K562 (cell line): ENCODE measurements at regions not wholly inside any gene's neighbourhood (a gene's known extent, or its start where the extent isn't known, plus 50 kb on each side); places are given as distances from the start of the nearest gene placed in this dataset.

Experiments used
- ATAC-seq: fragments of 200-7000 bp; cut with Tn5 transposase; 3 replicates; pipeline ENCODE4 v1.9.1; 2020; ENCODE audit warnings: moderate library complexity
- BruUV-seq: library from RNA; stranded (reverse); fragments of 400-500 nt; replicated peaks from 2 replicates; lab custom pipeline; 2021; lab: Mats Ljungman, UMichigan
- CTCF ChIA-PET: fragments of 300-600 bp; formaldehyde crosslinking; extraction: SDS; loops from one replicate; lab custom pipeline; 2021; ENCODE audit warnings: low intra/inter-chr PET ratio; lab: Yijun Ruan, JAX
- POLR2A ChIA-PET: fragments of 300-600, 350-650 bp; sonication (Branson Sonifier 250); formaldehyde crosslinking; extraction: SDS; loops from one replicate; lab custom pipeline; 2021; ENCODE audit warnings: antibody characterized with exemption, inconsistent platforms; lab: Yijun Ruan, JAX
- DNase-seq, 4 experiments: peaks; one replicate each; pipeline versions ENCODE4 v3.0.0 to v3.0.0-alpha.2; 2011 to 2018; ENCODE audit warnings: low spot score in 3 of 4, mixed read lengths in 3 of 4; ENCODE audit errors: extremely low read depth in 1 of 4
- FAIRE-seq: peaks from 2 replicates; lab custom pipeline; 2011; peaks lifted over from hg19 to GRCh38; lab: Jason Lieb, UNC
- H2AFZ ChIP-seq: 2 replicates; pipeline ENCODE4 v1.6.0; 2011; ENCODE audit warnings: low read depth, low read length, control low read depth, inconsistent platforms
- H3K27ac ChIP-seq: fragments of 200-600 bp; 3 replicates; pipeline ENCODE4 v1.8.0; 2011; ENCODE audit warnings: low read depth, mild to moderate bottlenecking, control low read depth, inconsistent platforms, low read length, moderate library complexity, mixed read lengths; ENCODE audit errors: extremely low read depth
- H3K27me3 ChIP-seq, 2 experiments: fragments of 300-600 bp in 1 of 2; 2 replicates in 1 of 2; 3 replicates in 1 of 2; pipeline versions ENCODE4 v1.6.0 to v1.8.0; 2011; ENCODE audit warnings: inconsistent platforms in 2 of 2, low read length in 2 of 2, mild to moderate bottlenecking in 1 of 2, mixed read lengths in 1 of 2, moderate library complexity in 1 of 2; ENCODE audit not compliant: control insufficient read depth in 2 of 2, insufficient read depth in 2 of 2
- H3K36me3 ChIP-seq: fragments of 300-600 bp; 3 replicates; pipeline ENCODE4 v1.8.0; 2011; ENCODE audit warnings: mild to moderate bottlenecking, low read length, inconsistent platforms; ENCODE audit not compliant: control insufficient read depth, insufficient read depth
- H3K4me1 ChIP-seq, 2 experiments: fragments of 200-600 bp in 1 of 2; replicated peaks in 1 of 2; 2 replicates in 1 of 2; 3 replicates in 1 of 2; pipeline versions ENCODE4 v1.5.1 to v1.8.0; 2011; ENCODE audit warnings: inconsistent platforms in 2 of 2, low read length in 2 of 2, mild to moderate bottlenecking in 1 of 2, mixed read lengths in 1 of 2, moderate library complexity in 1 of 2; ENCODE audit not compliant: control insufficient read depth in 2 of 2, insufficient read depth in 2 of 2
- H3K4me2 ChIP-seq: 2 replicates; pipeline ENCODE4 v1.6.1; 2011; ENCODE audit warnings: low read length, control low read depth, inconsistent platforms, mixed read lengths; ENCODE audit not compliant: insufficient read depth
- H3K4me3 ChIP-seq: fragments of 200-600 bp; sonication (generic), shearing (Covaris generic); 2 replicates; pipeline ENCODE4 v1.5.1; 2016; ENCODE audit warnings: control low read depth, inconsistent platforms
- H3K79me2 ChIP-seq: fragments of 200-600 bp; 3 replicates; pipeline ENCODE4 v1.8.0; 2011; ENCODE audit warnings: low read length, inconsistent platforms; ENCODE audit not compliant: control insufficient read depth, insufficient read depth
- H3K9ac ChIP-seq, 2 experiments: 2 replicates each; pipeline versions ENCODE4 v1.6.0 to v1.6.1; 2011; ENCODE audit warnings: low read depth in 2 of 2, low read length in 2 of 2, control low read depth in 1 of 2, inconsistent platforms in 1 of 2, mild to moderate bottlenecking in 1 of 2, mixed read lengths in 1 of 2; ENCODE audit not compliant: insufficient read depth in 1 of 2
- H3K9me1 ChIP-seq: one replicate; pipeline ENCODE4 v1.6.0; 2011; ENCODE audit warnings: inconsistent platforms, mild to moderate bottlenecking, low read length, moderate library complexity; ENCODE audit not compliant: control insufficient read depth, insufficient read depth
- H3K9me3 ChIP-seq: replicated peaks from 2 replicates; pipeline ENCODE4 v1.5.1; 2011; ENCODE audit warnings: low read depth, low read length, inconsistent platforms; ENCODE audit not compliant: control insufficient read depth, insufficient read depth
- H4K20me1 ChIP-seq: replicated peaks from 2 replicates; pipeline ENCODE4 v1.6.1; 2011; ENCODE audit warnings: low read length, inconsistent platforms, mixed read lengths; ENCODE audit not compliant: control insufficient read depth, insufficient read depth
- ELF2 ChIP-seq: fragments of 250-450 bp; sonication (Bioruptor Pico); IDR thresholded peaks from 2 replicates; pipeline ENCODE4 v1.5.0; 2021; ENCODE audit warnings: mild to moderate bottlenecking
- GTF2A2 ChIP-seq: IDR thresholded peaks from 2 replicates; pipeline ENCODE4 v1.6.1; 2016; ENCODE audit warnings: mild to moderate bottlenecking, missing genetic modification characterization, missing compliant biosample characterization
- SFPQ ChIP-seq: fragments of 200-400 bp; formaldehyde crosslinking; IDR thresholded peaks from 2 replicates; pipeline ENCODE4 v1.6.1; 2017; ENCODE audit warnings: mild to moderate bottlenecking, low read depth, low read length, moderate library complexity
- TARDBP ChIP-seq: fragments of 450-650 bp; IDR thresholded peaks from 2 replicates; pipeline ENCODE4 v1.6.1; 2016
- XRCC5 ChIP-seq: fragments of 200-400 bp; formaldehyde crosslinking; IDR thresholded peaks from 2 replicates; pipeline ENCODE4 v1.6.1; 2017; ENCODE audit warnings: low read depth, mild to moderate bottlenecking, low read length
- YY1 ChIP-seq, 3 experiments: IDR thresholded peaks; 2 replicates each; pipeline ENCODE4 v1.6.1; 2011; ENCODE audit warnings: low read length in 2 of 3, mild to moderate bottlenecking in 2 of 3, moderate library complexity in 2 of 3, borderline replicate concordance in 1 of 3, control low read depth in 1 of 3, low read depth in 1 of 3; ENCODE audit not compliant: insufficient read depth in 3 of 3, insufficient replicate concordance in 2 of 3, control insufficient read depth in 1 of 3, insufficient read length in 1 of 3; ENCODE audit errors: extremely low read depth in 1 of 3
- ZEB2 ChIP-seq: fragments of 450-650 bp; IDR thresholded peaks from 2 replicates; pipeline ENCODE4 v1.6.1; 2016
- ZNF224 ChIP-seq: sonication (generic); formaldehyde crosslinking; IDR thresholded peaks from 2 replicates; pipeline ENCODE4 v1.8.0; 2022; ENCODE audit warnings: mild to moderate bottlenecking, missing genetic modification reagents
- WGBS: fragments of 100-300 bp; shearing (Covaris generic); methylation state at CpG from one replicate; pipeline ENCODE4 v1.1.6; 2016; ENCODE audit warnings: low coverage, mixed read lengths; ENCODE audit not compliant: insufficient coverage; ENCODE audit errors: missing lambda C conversion rate; 5-methylcytosine and 5-hydroxymethylcytosine counted together
- in situ Hi-C: fragments of 300-500 bp; cut with MboI; formaldehyde crosslinking; loops from 4 replicates; pipeline ENCODE4 v1.15.0; 2018; ENCODE audit warnings: inconsistent platforms, mixed read lengths
- intact Hi-C: fragments of 100-400 bp; cut with micrococcal nuclease; formaldehyde crosslinking; loops from 2 replicates; pipeline ENCODE4 v1.14.2; 2022

- no peak for TF ChIP-seq SFPQ
- no peak for TF ChIP-seq TARDBP
- no peak for TF ChIP-seq ZEB2
- no peak for TF ChIP-seq GTF2A2 (tag)
- TF ChIP-seq, all 486 proteins: peak for 0
Measured at GRCh38 chr17:68710976-68711375, 109.8 kb upstream of the FAM20A start (continued).

GRCh38 chr17:68710035-68710780, 109.0 kb upstream of the FAM20A start:
- no peaks in the 10 kb centered on the region for H3K79me2 ChIP-seq
- H3K9ac ChIP-seq, result no peak overlapping the region
- H3K27me3 ChIP-seq, result peaks cover 4 to 10% of the 10 kb centered on the region in 2 experiments; a peak in 4 of 5 replicates
- no peak for ATAC-seq
- H2AFZ ChIP-seq, result no peak overlapping the region
- no peak for FAIRE-seq
- H3K4me3 ChIP-seq, result no peak overlapping the region
- no peak for DNase-seq
- WGBS, result under 1% methylated on average over 11 of the region's 11 CpGs
- H3K4me2 ChIP-seq, result no peak overlapping the region
- no peak overlapping the region for H3K27ac ChIP-seq
- in situ Hi-C loops (no loop called here), intact Hi-C loops (no loop called here)
- no peaks in the 10 kb centered on the region for H4K20me1 ChIP-seq
- no peaks in the 10 kb centered on the region for H3K9me1 ChIP-seq
- ChIA-PET CTCF (no interaction called here), POLR2A (interaction anchor here (0.5 kb wide), 1 partner anchor 541 kb away, joined by 3 read pairs; no protein-coding TSS in a partner anchor)
- H3K36me3 ChIP-seq, result no peaks in the 10 kb centered on the region
- BruUV-seq, result no TSS peak
- TF ChIP-seq ELF2 (CRISPR knock-in tag), result no peak
- no peak for TF ChIP-seq ZEB2
- no peak for TF ChIP-seq YY1 (IDR thresholded peaks at IDR 0.05; ENCODE audit: borderline replicate concordance in 1 of 3, control insufficient read depth in 1 of 3, extremely low read depth in 1 of 3, insufficient read depth in 3 of 3, insufficient read length in 1 of 3, insufficient replicate concordance in 2 of 3, low read depth in 1 of 3, low read length in 2 of 3)
- TF ChIP-seq ZNF224, result no peak
- TF ChIP-seq XRCC5, result no peak
- no peaks in the 10 kb centered on the region for H3K9me3 ChIP-seq
- no peaks in the 10 kb centered on the region for H3K4me1 ChIP-seq
